ENCODE measurements at regions not wholly inside any gene's neighbourhood (a gene's known extent, or its start where the extent isn't known, plus 50 kb on each side); places are given as distances from the start of the nearest gene placed in this dataset.

- no peak overlapping the region for H3K4me3 ChIP-seq (ENCODE audit: low read depth, low read length)
- TF ChIP-seq MYC (IDR thresholded peaks at IDR 0.05; ENCODE audit: low read depth, low read length): no peak
- no peak for TF ChIP-seq POLR2A (IDR thresholded peaks at IDR 0.05; ENCODE audit: extremely low read depth, insufficient read length)
- DNase-seq (ENCODE audit: low read depth): no peak
Observed at GRCh38 chr1:10864776-10865175, 68.3 kb upstream of the CASZ1 start.

GRCh38 chr1:10865518-10866320 is 69.3 kb upstream of the CASZ1 start:
- DNase-seq (ENCODE audit: low read depth): no peak
- H3K4me3 ChIP-seq (ENCODE audit: low read depth, low read length): no peak overlapping the region
- TF ChIP-seq MYC (IDR thresholded peaks at IDR 0.05; ENCODE audit: low read depth, low read length) (no peak), CTCF (IDR thresholded peaks at IDR 0.05; ENCODE audit: low read depth, low read length) (no peak), MAX (IDR thresholded peaks at IDR 0.05; ENCODE audit: low read depth, low read length) (no peak), POLR2A (IDR thresholded peaks at IDR 0.05; ENCODE audit: extremely low read depth, insufficient read length) (no peak)

- TF ChIP-seq MAX (IDR thresholded peaks at IDR 0.05; ENCODE audit: low read depth, low read length) (no peak), CTCF (IDR thresholded peaks at IDR 0.05; ENCODE audit: low read depth, low read length) (no peak), POLR2A (IDR thresholded peaks at IDR 0.05; ENCODE audit: extremely low read depth, insufficient read length) (no peak), MYC (IDR thresholded peaks at IDR 0.05; ENCODE audit: low read depth, low read length) (no peak; the same call in 1 of the 2 replicates)
- peak; percentile 49 for DNase-seq (ENCODE audit: low read depth)
Observed at GRCh38 chr1:10866321-10867093, 70.1 kb upstream of the CASZ1 start.

GRCh38 chr1:10867138-10867721 is 70.8 kb upstream of the CASZ1 start:
- TF ChIP-seq POLR2A (IDR thresholded peaks at IDR 0.05; ENCODE audit: extremely low read depth, insufficient read length) (no peak), CTCF (IDR thresholded peaks at IDR 0.05; ENCODE audit: low read depth, low read length) (peak; percentile 14), MAX (IDR thresholded peaks at IDR 0.05; ENCODE audit: low read depth, low read length) (peak; percentile 63), MYC (IDR thresholded peaks at IDR 0.05; ENCODE audit: low read depth, low read length) (peak; percentile 25; the same call in 1 of the 2 replicates)
- no peak overlapping the region for H3K4me3 ChIP-seq (ENCODE audit: low read depth, low read length)
- peak; percentile 64 for DNase-seq (ENCODE audit: low read depth)

More at GRCh38 chr1:10866321-10867093, 70.1 kb upstream of the CASZ1 start:
- no peak overlapping the region for H3K4me3 ChIP-seq (ENCODE audit: low read depth, low read length)

- no peak overlapping the region for H3K4me3 ChIP-seq (ENCODE audit: low read depth, low read length)
- TF ChIP-seq MYC (IDR thresholded peaks at IDR 0.05; ENCODE audit: low read depth, low read length): no peak
- TF ChIP-seq CTCF (IDR thresholded peaks at IDR 0.05; ENCODE audit: low read depth, low read length): no peak
- TF ChIP-seq MAX (IDR thresholded peaks at IDR 0.05; ENCODE audit: low read depth, low read length): no peak
- no peak for TF ChIP-seq POLR2A (IDR thresholded peaks at IDR 0.05; ENCODE audit: extremely low read depth, insufficient read length)
- peak; percentile 33 for DNase-seq (ENCODE audit: low read depth)
Observed at GRCh38 chr1:10867914-10868598, 71.6 kb upstream of the CASZ1 start.

Data from NB4 (cell line).